ENCODE measurements at regions not wholly inside any gene's neighbourhood (a gene's known extent, or its start where the extent isn't known, plus 50 kb on each side); places are given as distances from the start of the nearest gene placed in this dataset.

- CTCF ChIA-PET = interaction anchor here (0.6 kb wide), 1 partner anchor 65 kb away, joined by 3 read pairs; no protein-coding TSS in a partner anchor
- POLR2A ChIA-PET (ENCODE audit: unreplicated experiment) = no interaction called here
- intact Hi-C loops (cut with micrococcal nuclease; ENCODE audit: unreplicated experiment) = no loop called here
- Histone ChIP-seq H3K9me2 (ENCODE audit: insufficient read depth) (peaks cover 4% of the 10 kb centered on the region; the same call in 1 of the 2 replicates), H3K36me3 (ENCODE audit: low read depth) (no peaks in the 10 kb centered on the region), H3K79me2 (ENCODE audit: low read depth) (no peaks in the 10 kb centered on the region), H4K20me1 (ENCODE audit: insufficient read depth) (no peaks in the 10 kb centered on the region), H3K4me1 (replicated peaks; ENCODE audit: insufficient read depth) (no peaks in the 10 kb centered on the region), H3K27me3 (ENCODE audit: insufficient read depth, low read depth) (no peaks in the 10 kb centered on the region), H3K4me3 (no peak overlapping the region), H2AFZ (no peak overlapping the region), H3K4me2 (no peak overlapping the region), H3K27ac (no peak overlapping the region), H3K9me3 (ENCODE audit: insufficient read depth, low read depth) (no peaks in the 10 kb centered on the region), H3F3A (ENCODE audit: insufficient read depth, low read depth) (no peaks in the 10 kb centered on the region; the same call in 1 of the 2 replicates)
- no peak for DNase-seq
- BruUV-seq (replicated peaks) = no TSS peak
- TF ChIP-seq CTCF (conservative IDR thresholded peaks at IDR 0.05) (no peak), EZH2 (IDR thresholded peaks at IDR 0.05; ENCODE audit: low read depth) (no peak)
Observed at GRCh38 chr2:71988170-71988569, 159.5 kb downstream of the CYP26B1 start.

GRCh38 chr2:71976685-71977084 is 171.0 kb downstream of the CYP26B1 start:
- H3K4me1 ChIP-seq (replicated peaks; ENCODE audit: insufficient read depth) = no peaks in the 10 kb centered on the region
- TF ChIP-seq EZH2 (IDR thresholded peaks at IDR 0.05; ENCODE audit: low read depth) = no peak
- no peak for TF ChIP-seq CTCF (conservative IDR thresholded peaks at IDR 0.05)
- no peak overlapping the region for H3K4me2 ChIP-seq
- CTCF ChIA-PET = no interaction called here
- no peaks in the 10 kb centered on the region for H3K36me3 ChIP-seq (ENCODE audit: low read depth)
- H3F3A ChIP-seq (ENCODE audit: insufficient read depth, low read depth) = no peaks in the 10 kb centered on the region
- H3K27ac ChIP-seq = no peak overlapping the region
- no peaks in the 10 kb centered on the region for H4K20me1 ChIP-seq (ENCODE audit: insufficient read depth)
- DNase-seq = no peak
- H3K9me3 ChIP-seq (ENCODE audit: insufficient read depth, low read depth) = 0 out of 2 replicates have a peak, but pooled peaks cover 5% of the 10 kb centered on the region
- no peak overlapping the region for H3K4me3 ChIP-seq
- no peaks in the 10 kb centered on the region for H3K27me3 ChIP-seq (ENCODE audit: insufficient read depth, low read depth)
- H3K9me2 ChIP-seq (ENCODE audit: insufficient read depth) = no peaks in the 10 kb centered on the region
- no TSS peak for BruUV-seq (replicated peaks)
- POLR2A ChIA-PET (ENCODE audit: unreplicated experiment) = no interaction called here
- H3K79me2 ChIP-seq (ENCODE audit: low read depth) = no peaks in the 10 kb centered on the region
- intact Hi-C loops (cut with micrococcal nuclease; ENCODE audit: unreplicated experiment) = no loop called here
- no peak overlapping the region for H2AFZ ChIP-seq

GRCh38 chr2:71974846-71975245 is 172.8 kb downstream of the CYP26B1 start:
- intact Hi-C loops (cut with micrococcal nuclease; ENCODE audit: unreplicated experiment) = no loop called here
- CTCF ChIA-PET = interaction anchor here (0.7 kb wide), 1 partner anchor 105 kb away, joined by 3 read pairs; no protein-coding TSS in a partner anchor
- Histone ChIP-seq H3K9me3 (ENCODE audit: insufficient read depth, low read depth) (0 out of 2 replicates have a peak, but pooled peaks cover 5% of the 10 kb centered on the region), H3F3A (ENCODE audit: insufficient read depth, low read depth) (no peaks in the 10 kb centered on the region), H3K36me3 (ENCODE audit: low read depth) (no peaks in the 10 kb centered on the region), H4K20me1 (ENCODE audit: insufficient read depth) (no peaks in the 10 kb centered on the region), H3K4me3 (no peak overlapping the region), H3K27me3 (ENCODE audit: insufficient read depth, low read depth) (no peaks in the 10 kb centered on the region), H3K79me2 (ENCODE audit: low read depth) (no peaks in the 10 kb centered on the region), H3K9me2 (ENCODE audit: insufficient read depth) (no peaks in the 10 kb centered on the region), H3K4me1 (replicated peaks; ENCODE audit: insufficient read depth) (no peaks in the 10 kb centered on the region), H3K4me2 (no peak overlapping the region), H3K27ac (no peak overlapping the region), H2AFZ (no peak overlapping the region)
- POLR2A ChIA-PET (ENCODE audit: unreplicated experiment) = no interaction called here
- BruUV-seq (replicated peaks) = no TSS peak
- DNase-seq = no peak
- no peak for TF ChIP-seq CTCF (conservative IDR thresholded peaks at IDR 0.05)
- no peak for TF ChIP-seq EZH2 (IDR thresholded peaks at IDR 0.05; ENCODE audit: low read depth)

All from PC-9 (cell line).